ENCODE measurements at regions not wholly inside any gene's neighbourhood (a gene's known extent, or its start where the extent isn't known, plus 50 kb on each side); places are given as distances from the start of the nearest gene placed in this dataset.

GRCh38 chr1:234675006-234675405 is 65.0 kb upstream of the IRF2BP2 start:
- no peak for DNase-seq (ENCODE audit: low read depth)
- in situ Hi-C loops (cut with HindIII; ENCODE audit: low pct_unique_long_range_greater_than_20kb, low sequenced_read_pairs), result no loop called here

DNA sequence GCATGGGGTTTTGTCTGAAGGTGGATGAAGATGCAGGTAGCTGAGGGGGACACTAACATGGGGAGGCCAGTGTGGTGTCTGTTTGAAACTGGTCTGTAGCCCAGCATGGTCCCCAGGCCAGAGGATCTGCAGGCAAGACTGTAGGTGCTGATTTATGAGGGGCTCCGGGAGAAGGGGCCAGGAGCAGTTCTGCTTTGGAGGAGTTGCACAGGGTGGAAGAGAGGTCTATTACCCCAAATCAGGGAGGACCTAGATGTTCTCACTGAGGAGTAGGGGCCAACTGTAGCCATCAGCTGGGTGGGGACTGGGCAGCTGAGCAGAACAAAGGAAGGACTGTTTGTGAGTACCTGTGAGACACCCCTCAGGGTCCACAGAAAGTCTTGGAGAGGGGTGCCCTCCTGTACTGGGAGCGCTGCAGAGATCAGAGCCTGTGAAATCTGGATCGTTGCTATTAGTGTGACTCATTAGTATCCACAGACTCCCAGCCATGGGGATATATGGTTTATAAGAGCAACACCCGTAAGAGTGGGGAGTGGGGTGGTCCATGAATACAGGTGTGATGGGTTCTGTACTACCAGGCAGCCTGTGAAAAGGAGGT is 64.3 kb upstream of the IRF2BP2 start:
- no peak for DNase-seq (ENCODE audit: low read depth)
- in situ Hi-C loops (cut with HindIII; ENCODE audit: low pct_unique_long_range_greater_than_20kb, low sequenced_read_pairs), result no loop called here

GRCh38 chr1:234672349-234673135 is 62.6 kb upstream of the IRF2BP2 start:
- in situ Hi-C loops (cut with HindIII; ENCODE audit: low pct_unique_long_range_greater_than_20kb, low sequenced_read_pairs), result no loop called here
- no peak for DNase-seq (ENCODE audit: low read depth)

DNA sequence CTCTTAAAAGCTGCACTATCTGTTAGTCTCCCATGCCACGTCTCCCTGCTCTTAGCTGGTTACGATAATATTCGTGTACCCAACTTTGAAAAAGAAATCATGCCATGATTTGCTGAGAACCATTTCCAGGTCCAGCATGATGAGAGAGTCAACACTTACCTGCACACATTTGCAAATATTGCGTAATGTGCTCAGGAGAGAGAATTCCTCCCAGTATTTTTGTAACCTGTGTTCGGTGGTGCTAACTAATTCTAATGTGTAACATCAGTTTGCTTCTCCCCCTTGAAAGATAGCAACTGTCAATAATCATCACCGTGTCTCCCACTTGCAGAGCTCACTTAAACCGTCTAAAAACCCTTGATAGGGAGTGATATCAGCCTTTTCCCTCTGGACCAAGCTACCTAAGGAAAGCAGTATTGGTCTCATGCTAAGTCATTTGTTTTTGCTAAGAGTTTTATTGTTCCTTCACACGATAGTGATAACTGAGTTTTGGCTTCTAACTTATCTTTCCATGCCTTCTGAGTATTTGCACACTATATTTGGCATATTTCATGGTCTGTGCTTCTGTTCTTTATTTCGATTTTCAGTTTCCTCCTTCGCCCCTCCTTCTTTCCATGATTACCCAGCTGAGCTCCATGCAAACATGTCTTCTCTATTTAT is 61.1 kb upstream of the IRF2BP2 start:
- in situ Hi-C loops (cut with HindIII; ENCODE audit: low pct_unique_long_range_greater_than_20kb, low sequenced_read_pairs), result no loop called here
- no peak for DNase-seq (ENCODE audit: low read depth)

GRCh38 chr1:234669499-234669898 is 59.5 kb upstream of the IRF2BP2 start:
- in situ Hi-C loops (cut with HindIII; ENCODE audit: low pct_unique_long_range_greater_than_20kb, low sequenced_read_pairs), result no loop called here

GRCh38 chr1:234668577-234668955 is 58.6 kb upstream of the IRF2BP2 start:
- in situ Hi-C loops (cut with HindIII; ENCODE audit: low pct_unique_long_range_greater_than_20kb, low sequenced_read_pairs), result no loop called here
- no peak for DNase-seq (ENCODE audit: low read depth)

More at GRCh38 chr1:234669499-234669898, 59.5 kb upstream of the IRF2BP2 start:
- no peak for DNase-seq (ENCODE audit: low read depth)

GRCh38 chr1:234667600-234668576 is 57.9 kb upstream of the IRF2BP2 start:
- in situ Hi-C loops (cut with HindIII; ENCODE audit: low pct_unique_long_range_greater_than_20kb, low sequenced_read_pairs), result no loop called here
- DNase-seq (ENCODE audit: low read depth), result no peak

- in situ Hi-C loops (cut with HindIII; ENCODE audit: low pct_unique_long_range_greater_than_20kb, low sequenced_read_pairs), result no loop called here
- no peak for DNase-seq (ENCODE audit: low read depth)
These were observed 56.8 kb upstream of the IRF2BP2 start for GRCh38 chr1:234666761-234667160.

- in situ Hi-C loops (cut with HindIII; ENCODE audit: low pct_unique_long_range_greater_than_20kb, low sequenced_read_pairs), result no loop called here
- DNase-seq (ENCODE audit: low read depth), result no peak
These were observed 56.1 kb upstream of the IRF2BP2 start for GRCh38 chr1:234665975-234666605.

- in situ Hi-C loops (cut with HindIII; ENCODE audit: low pct_unique_long_range_greater_than_20kb, low sequenced_read_pairs), result no loop called here
- DNase-seq (ENCODE audit: low read depth), result no peak
These were observed 52.2 kb upstream of the IRF2BP2 start for GRCh38 chr1:234662148-234662547.

- DNase-seq (ENCODE audit: low read depth), result no peak
- in situ Hi-C loops (cut with HindIII; ENCODE audit: low pct_unique_long_range_greater_than_20kb, low sequenced_read_pairs), result no loop called here
These were observed 51.4 kb upstream of the IRF2BP2 start for GRCh38 chr1:234661317-234661928.

- in situ Hi-C loops (cut with HindIII; ENCODE audit: low pct_unique_long_range_greater_than_20kb, low sequenced_read_pairs), result no loop called here
- no peak for DNase-seq (ENCODE audit: low read depth)
These were observed 50.7 kb upstream of the IRF2BP2 start for GRCh38 chr1:234660536-234661316.

All from Caki2 (cell line).